Adrenal gland (tissue), 9 donors: ENCODE measurements at regions not wholly inside any gene's neighbourhood (a gene's known extent, or its start where the extent isn't known, plus 50 kb on each side); places are given as distances from the start of the nearest gene placed in this dataset.
"Not testable (repeated sequence)": the region's sequence is repeated elsewhere in the genome, so short reads cannot be mapped to it uniquely, and the experiment has no call there.

Experiments used
- DNase-seq, 7 donors: peaks; one replicate each; pipeline ENCODE4 v3.0.0-alpha.2; 2019 to 2020
- H3K27ac ChIP-seq, 5 donors: fragments of 200-600 bp; sonication (generic) in 4 of 5; 1 replicate in 3 of 5; 2 replicates in 2 of 5; pipeline versions ENCODE4 v1.5.1 to v1.8.0; 2016 to 2020; ENCODE audit warnings: mild to moderate bottlenecking in 1 of 5
- H3K27me3 ChIP-seq: fragments of 200-600 bp; 2 replicates; pipeline ENCODE4 v1.8.0; 2021
- H3K36me3 ChIP-seq, 2 donors: fragments of 200-600 bp; replicated peaks in 1 of 2; 1 replicate in 1 of 2; 2 replicates in 1 of 2; pipeline versions ENCODE4 v1.5.1 to v1.8.0; 2018 to 2022
- H3K4me1 ChIP-seq, 2 donors: fragments of 200-600 bp; replicated peaks in 1 of 2; 1 replicate in 1 of 2; 2 replicates in 1 of 2; pipeline versions ENCODE4 v1.5.1 to v1.8.0; 2018 to 2021
- H3K4me3 ChIP-seq, 4 donors: fragments of 200-600 bp; sonication (generic) in 3 of 4; one replicate each; pipeline ENCODE4 v1.5.1; 2016 to 2018
- H3K9me3 ChIP-seq, 3 donors: fragments of 200-600 bp; sonication (generic) in 1 of 3; replicated peaks in 1 of 3; 1 replicate in 2 of 3; 2 replicates in 1 of 3; pipeline versions ENCODE4 v1.5.1 to v1.8.0; 2016 to 2021
- CTCF ChIP-seq, 6 experiments: fragments of 450-650 bp in 4 of 6; fragments of 200-600 bp in 2 of 6; sonication (generic) in 1 of 6; IDR thresholded peaks; 1 replicate in 5 of 6; 2 replicates in 1 of 6; pipeline versions ENCODE4 v1.5.1 to v1.8.0; 2016 to 2021; ENCODE audit warnings: antibody characterized with exemption in 6 of 6, mild to moderate bottlenecking in 2 of 6, moderate library complexity in 1 of 6
- POLR2A ChIP-seq, 2 donors: fragments of 450-650 bp; IDR thresholded peaks; one replicate each; pipeline ENCODE4 v1.6.1; 2017; ENCODE audit warnings: antibody characterized with exemption in 2 of 2, mild to moderate bottlenecking in 2 of 2, moderate library complexity in 1 of 2
- WGBS, 4 donors: extraction: QIAGEN DNeasy Blood & Tissue Kit in 2 of 4; methylation state at CpG; one replicate each; pipeline versions ENCODE4 v1.1.5 to v1.1.7; 2013 to 2017; 5-methylcytosine and 5-hydroxymethylcytosine counted together
- intact Hi-C, 2 donors: fragments of 100-400 bp; cut with DNase I; formaldehyde crosslinking; loops; one replicate each; pipeline versions ENCODE4 v1.14.1 to v1.15.0; 2022 to 2023
- donor health status: healthy with polysubstance abuse.
- donor health status: Bipolar disorder and iron deficiency.
- donor health status: DM: yes; HTN: yes; CAD: no.
- donor health status: DM: no; HTN: no; CAD: no.
- donor health status: DM: no; HTN: no; CAD: no.

DNA sequence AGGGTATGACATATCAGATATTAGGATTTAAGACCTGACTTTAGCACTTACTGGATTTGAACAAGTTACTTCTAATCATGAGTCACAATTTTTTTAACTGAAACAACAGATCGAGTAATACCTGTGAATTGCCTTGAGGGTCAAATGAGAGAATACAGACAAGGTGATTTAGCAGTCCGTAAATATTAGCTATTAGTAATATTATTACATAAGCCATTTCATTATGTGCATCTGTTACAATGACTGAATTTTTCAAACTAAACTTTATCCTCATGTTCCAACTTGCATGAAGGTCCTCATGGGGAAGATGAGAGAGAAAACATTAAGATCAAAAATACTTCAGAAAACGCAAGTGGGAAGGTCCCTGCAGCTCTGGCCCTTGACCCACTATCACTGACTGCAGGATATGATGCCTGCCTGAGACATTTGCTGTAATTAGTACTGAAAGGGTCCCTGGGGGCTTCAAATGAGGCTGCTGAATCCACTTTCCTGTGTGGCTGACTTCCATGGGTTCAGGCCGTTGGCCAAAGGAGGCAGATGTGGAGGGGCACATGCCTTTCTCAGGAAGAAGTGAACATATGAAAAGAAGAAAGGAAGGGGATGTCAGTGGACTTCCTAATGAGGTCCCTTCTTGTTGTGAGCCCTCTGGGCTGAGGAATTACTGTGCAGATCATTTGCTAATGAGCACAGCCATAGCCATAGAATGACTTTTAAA lies 441.7 kb downstream of the CDH11 start:
- intact Hi-C loops = no loop called here
- H3K27me3 ChIP-seq = no peaks in the 10 kb centered on the region
- H3K36me3 ChIP-seq = no peaks in the 10 kb centered on the region
- no peaks in the 10 kb centered on the region for H3K4me1 ChIP-seq
- no peak for DNase-seq
- TF ChIP-seq POLR2A (IDR thresholded peaks at IDR 0.05) = no peak
- TF ChIP-seq CTCF (IDR thresholded peaks at IDR 0.05) = no peak
- no peaks in the 10 kb centered on the region for H3K9me3 ChIP-seq
- no peak overlapping the region for H3K27ac ChIP-seq
- H3K4me3 ChIP-seq = no peak overlapping the region
- 60 to 71% (median 67%) methylated on average over 4 of the region's 4 CpGs for WGBS, 4 donors

- H3K9me3 ChIP-seq = no peaks in the 10 kb centered on the region
- H3K36me3 ChIP-seq = no peaks in the 10 kb centered on the region
- no peaks in the 10 kb centered on the region for H3K27me3 ChIP-seq
- no peaks in the 10 kb centered on the region for H3K4me1 ChIP-seq
- 87 to 92% (median 89%) methylated on average over 8 of the region's 8 CpGs for WGBS, 4 donors
- intact Hi-C loops = no loop called here
- TF ChIP-seq POLR2A (IDR thresholded peaks at IDR 0.05) (no peak), CTCF (IDR thresholded peaks at IDR 0.05) (no peak)
- no peak overlapping the region for H3K27ac ChIP-seq
- DNase-seq = no peak
- H3K4me3 ChIP-seq = no peak overlapping the region
These were observed 452.3 kb downstream of the CDH11 start for GRCh38 chr16:64669573-64669972.

- H3K9me3 ChIP-seq = no peaks in the 10 kb centered on the region
- no peak for DNase-seq
- no peaks in the 10 kb centered on the region for H3K4me1 ChIP-seq
- H3K4me3 ChIP-seq = no peak overlapping the region
- no peak overlapping the region for H3K27ac ChIP-seq
- 92 to 98% (median 96%) methylated on average over 3 of the region's 3 CpGs for WGBS, 4 donors
- intact Hi-C loops = no loop called here
- no peaks in the 10 kb centered on the region for H3K27me3 ChIP-seq
- H3K36me3 ChIP-seq = no peaks in the 10 kb centered on the region
- TF ChIP-seq CTCF (IDR thresholded peaks at IDR 0.05) (no peak), POLR2A (IDR thresholded peaks at IDR 0.05) (no peak)
These were observed 454.5 kb downstream of the CDH11 start for GRCh38 chr16:64667334-64667877.

DNA sequence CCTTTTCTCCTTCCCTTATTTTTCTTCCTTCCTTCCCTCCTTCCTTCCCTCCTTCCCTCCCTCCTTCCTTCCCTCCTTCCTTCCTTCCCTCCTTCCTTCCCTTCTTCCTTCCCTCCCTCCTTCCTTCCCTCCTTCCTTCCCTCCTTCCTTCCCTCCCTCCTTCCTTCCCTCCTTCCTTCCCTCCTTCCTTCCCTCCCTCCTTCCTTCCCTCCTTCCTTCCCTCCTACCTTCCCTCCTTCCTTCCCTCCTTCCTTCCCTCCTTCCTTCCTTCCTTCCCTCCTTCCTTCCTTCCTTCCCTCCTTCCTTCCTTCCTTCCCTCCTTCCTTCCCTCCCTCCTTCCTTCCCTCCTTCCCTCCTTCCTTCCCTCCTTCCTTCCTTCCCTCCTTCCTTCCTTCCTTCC lies 459.6 kb downstream of the CDH11 start:
- H3K27ac ChIP-seq, H3K27me3 ChIP-seq, H3K36me3 ChIP-seq, intact Hi-C loops, H3K9me3 ChIP-seq, H3K4me3 ChIP-seq, H3K4me1 ChIP-seq, DNase-seq: not testable (repeated sequence)

GRCh38 chr16:64659866-64660265 lies 462.0 kb downstream of the CDH11 start:
- H3K27ac ChIP-seq = no peak overlapping the region
- WGBS, 4 donors = 51 to 72% (median 57%) methylated on average over 1 of the region's 1 CpG
- no peaks in the 10 kb centered on the region for H3K27me3 ChIP-seq
- TF ChIP-seq POLR2A (IDR thresholded peaks at IDR 0.05) = no peak
- no peak for TF ChIP-seq CTCF (IDR thresholded peaks at IDR 0.05)
- DNase-seq = no peak
- no peak overlapping the region for H3K4me3 ChIP-seq
- no peaks in the 10 kb centered on the region for H3K4me1 ChIP-seq
- H3K9me3 ChIP-seq = no peaks in the 10 kb centered on the region
- intact Hi-C loops = no loop called here
- no peaks in the 10 kb centered on the region for H3K36me3 ChIP-seq
